HG03439 (cell line): ENCODE measurements at regions not wholly inside any gene's neighbourhood (a gene's known extent, or its start where the extent isn't known, plus 50 kb on each side); places are given as distances from the start of the nearest gene placed in this dataset.
A peak's percentile ranks its signal among the peaks of the same experiment; 100 is the strongest.
"Not testable (repeated sequence)": the region's sequence is repeated elsewhere in the genome, so short reads cannot be mapped to it uniquely, and the experiment has no call there.

Experiments used
- ATAC-seq: cut with Tn5 transposase; IDR thresholded peaks from one replicate; pipeline ENCODE4 v1.9.1; 2021; ENCODE audit warnings: mild to moderate bottlenecking, moderate library complexity; ENCODE audit not compliant: unreplicated experiment

DNA sequence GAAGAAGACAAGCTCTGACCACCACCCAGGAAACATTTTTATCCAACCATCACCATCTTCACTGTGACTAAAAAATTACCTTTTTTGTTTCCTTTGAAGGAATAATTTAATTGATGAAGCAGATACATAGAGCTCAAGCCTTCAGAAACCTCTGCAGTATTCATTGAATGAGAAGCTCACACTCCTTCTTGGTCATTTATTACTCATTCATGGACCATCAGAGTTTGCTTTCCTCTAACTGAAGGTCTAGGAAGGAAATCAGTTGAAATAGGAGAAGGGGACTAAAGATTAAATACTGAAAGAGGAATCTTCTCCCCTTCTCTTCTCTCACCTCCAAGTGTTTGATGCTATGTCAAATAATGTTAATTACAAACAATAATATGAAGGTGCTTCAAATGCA, 290.6 kb upstream of the KLF3 start:
- ATAC-seq: no peak

DNA sequence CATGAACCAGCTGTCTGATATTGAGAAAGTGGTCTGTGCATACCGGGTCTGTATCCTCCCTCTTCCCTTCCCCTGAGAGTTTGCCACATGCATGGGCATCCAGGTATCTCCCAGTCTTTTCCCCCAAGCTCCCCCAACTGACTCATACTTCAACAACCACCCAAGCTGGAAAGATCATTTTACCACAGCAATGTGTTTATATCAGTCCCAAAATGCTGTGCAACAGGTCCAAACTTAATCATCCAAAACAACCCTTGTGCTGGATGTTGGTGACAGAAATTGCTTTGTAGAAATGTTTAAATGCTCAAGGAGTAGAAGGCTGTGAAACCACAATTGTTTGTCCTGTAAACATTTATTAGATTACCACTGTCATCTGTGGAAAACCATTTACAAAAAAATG, 286.8 kb upstream of the KLF3 start:
- ATAC-seq: no peak

DNA sequence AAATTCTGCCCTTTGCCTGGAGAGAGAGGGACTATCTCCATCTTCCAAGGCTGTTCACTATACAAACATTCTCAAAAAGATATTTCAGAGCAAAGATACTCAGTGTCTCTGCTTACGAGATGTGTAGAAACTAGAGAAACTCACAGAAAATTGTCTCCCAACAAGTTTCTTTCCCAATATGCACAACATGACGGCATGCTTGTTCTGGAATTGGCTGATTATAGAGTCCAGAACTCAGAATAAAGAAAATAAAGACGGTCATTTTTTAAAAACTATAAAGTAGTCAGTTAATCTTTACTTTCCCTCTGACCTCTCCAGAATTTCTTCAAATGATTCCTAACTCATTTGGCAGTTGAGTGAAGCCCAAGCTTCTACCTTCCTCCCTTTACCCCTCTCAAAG, 285.5 kb upstream of the KLF3 start:
- no peak for ATAC-seq

DNA sequence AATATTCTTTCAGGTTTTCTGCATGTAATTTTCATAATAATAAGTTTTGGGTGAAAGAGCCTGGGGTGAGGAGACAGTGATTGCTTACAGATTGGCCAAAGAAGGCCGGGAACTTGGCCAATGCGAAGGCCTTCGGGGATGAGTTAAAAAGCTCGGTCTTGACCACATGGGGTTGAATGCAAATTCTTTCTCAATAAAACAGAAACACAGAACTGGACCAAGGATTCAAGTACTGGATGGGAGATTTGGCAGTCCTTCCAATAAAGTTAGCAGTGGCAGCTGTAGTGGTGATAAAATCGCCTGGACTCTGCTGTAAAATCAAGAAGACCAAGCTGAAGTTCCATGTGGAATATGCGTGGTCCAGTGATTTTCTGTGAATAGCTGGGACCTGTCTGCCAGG, 282.2 kb upstream of the KLF3 start:
- ATAC-seq: no peak

DNA sequence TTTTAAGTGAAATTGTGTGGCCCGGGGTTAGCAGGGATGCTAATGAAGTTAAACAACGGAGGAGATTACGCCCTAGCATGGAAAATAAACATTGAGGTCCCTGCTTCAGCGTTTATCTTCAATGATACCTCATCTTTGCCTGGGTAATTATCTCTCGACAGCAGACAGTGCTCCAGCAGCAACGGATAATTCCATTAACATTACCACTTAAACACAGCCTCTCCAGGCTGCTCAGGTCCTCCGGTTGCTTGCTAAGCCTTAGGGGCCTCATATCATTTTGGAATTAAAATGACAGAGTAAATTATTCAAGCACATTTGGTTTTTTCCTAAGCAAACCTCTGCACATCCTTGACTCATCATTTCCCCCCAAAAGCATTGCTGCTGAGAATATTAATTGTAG, 281.5 kb upstream of the KLF3 start:
- ATAC-seq: no peak

DNA sequence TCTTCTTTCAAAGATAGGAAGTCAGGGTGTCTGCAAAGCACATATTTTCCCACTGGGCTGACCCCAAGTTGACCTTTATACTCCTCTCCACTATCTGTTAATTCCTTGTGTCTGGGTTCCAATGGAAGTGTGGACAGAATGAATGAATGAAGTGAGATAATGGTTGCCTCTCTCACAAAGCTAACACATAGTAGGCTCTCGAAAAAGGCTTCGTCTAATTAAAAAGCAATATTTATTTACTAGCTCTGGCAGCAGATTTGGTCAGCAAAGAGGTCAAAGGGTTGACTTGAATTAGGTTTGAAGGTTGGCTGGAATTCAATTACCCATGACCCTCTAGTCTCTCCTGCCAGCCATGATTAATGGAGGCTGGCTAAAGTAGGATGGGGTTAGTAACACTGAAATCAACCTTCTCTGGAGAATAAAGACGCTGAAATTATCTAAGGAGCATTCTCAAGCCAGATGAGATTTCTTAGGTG, 280.3 kb upstream of the KLF3 start:
- no peak for ATAC-seq

DNA sequence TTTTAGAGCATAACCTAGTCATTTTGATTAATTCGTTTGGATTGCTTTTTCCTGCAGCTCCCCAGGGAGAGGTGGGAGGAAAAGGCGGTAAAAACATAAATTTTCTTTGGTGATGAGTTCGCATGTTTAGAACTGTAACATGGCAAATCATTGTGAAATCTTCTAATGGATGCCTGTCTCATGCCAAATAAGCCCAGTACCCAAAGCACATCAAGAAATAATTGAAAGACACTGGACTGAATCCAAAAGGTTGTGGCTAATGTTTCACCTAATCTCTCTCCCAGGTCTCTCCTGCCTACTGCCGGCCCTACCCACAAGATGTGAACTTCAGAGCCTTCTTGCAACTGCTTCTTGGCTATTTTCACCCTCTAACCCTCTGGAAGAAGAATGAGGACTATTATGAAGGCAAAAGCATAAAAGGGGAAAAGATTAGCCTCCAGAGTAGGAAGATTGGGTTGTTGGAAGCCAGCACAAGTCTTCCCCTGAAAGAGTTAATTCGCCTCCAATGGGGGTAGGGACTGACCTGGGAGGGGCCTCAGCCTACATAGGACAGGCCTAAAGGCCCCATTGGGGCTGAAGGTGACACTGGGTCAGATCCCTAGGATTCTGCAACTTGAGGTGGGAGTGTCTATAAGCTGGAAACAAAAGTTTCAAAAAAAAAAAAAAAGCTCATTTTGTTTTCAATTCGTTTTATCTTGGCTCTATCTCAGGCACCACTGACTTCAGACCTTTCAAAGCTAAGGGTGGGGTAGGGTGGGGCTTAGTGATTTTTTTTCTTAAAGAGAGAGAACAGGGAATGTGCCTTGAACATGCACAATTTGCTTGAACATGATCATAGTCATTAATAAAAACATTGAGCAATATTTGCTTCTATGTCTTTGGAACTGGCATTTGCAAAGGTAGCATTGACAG, 278.6 kb upstream of the KLF3 start:
- ATAC-seq: no peak

DNA sequence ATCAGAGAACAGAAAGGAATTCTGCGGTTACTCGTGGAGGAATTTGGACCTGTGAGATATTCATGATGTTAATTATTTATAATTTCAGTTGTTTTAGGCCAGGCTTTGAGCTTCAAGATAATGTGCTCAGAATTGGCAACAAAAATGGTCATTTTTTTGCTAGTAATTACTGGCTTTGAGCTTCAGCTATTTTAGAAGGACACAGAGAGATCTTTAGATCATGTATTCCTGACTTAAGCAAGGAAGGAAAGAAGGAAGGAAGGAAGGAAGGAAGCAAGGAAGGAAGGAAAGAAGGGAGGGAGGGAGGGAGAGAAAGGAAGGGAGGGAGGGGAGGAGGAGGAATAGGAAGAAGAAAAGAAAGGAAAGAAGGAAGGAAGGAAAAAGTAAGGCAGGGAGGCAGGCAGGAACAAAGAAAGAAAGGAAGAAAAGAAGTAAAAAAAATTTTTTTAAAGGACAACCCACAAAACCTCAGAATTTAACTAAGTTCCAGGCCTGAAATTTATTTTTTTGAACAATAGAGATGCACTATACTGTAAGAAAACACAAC, 277.9 kb upstream of the KLF3 start:
- no peak for ATAC-seq

DNA sequence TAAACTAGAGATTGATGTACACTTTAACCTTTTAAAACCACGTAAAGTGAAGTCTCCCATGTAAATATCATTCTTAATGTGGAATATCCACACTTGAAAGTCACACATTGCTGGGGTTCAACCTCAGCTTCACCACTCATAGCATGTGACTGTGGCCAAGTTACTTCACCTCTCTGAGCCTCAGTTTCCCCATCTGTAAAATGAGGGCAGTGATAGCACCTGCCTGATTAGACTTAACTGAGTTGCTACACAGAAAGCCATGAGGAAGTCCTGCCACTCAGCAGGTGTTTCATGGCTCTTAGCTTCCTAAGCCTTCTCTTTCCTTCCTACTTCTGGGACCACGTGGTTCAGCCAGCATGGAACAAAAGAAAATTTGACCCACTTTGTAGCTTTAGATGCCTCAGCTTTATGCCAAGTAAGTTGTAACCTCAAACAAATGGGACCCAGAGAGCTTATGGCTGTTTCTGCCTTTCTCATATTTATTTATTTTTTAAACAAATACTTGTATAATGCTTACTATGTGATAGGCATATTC, 277.3 kb upstream of the KLF3 start:
- ATAC-seq: no peak

DNA sequence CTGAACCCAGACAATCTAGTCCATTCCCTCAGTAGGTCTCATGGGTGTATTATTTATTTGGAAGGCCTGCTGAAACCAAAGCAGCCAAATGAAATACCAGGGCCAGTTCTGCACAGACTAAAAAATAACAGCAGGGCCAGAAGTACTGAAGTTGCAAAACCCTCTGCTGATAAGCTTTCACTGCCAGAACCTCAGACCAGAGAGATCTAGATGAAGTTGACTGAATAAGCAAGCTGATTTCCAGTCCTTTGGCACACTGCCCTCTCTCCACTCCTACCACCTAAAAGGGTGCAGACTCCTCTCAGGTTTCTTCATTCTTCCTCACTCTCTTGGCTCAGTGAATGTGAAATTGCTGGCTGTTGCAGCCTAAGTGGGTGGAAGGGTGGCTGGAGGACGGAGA, 276.7 kb upstream of the KLF3 start:
- ATAC-seq: no peak

DNA sequence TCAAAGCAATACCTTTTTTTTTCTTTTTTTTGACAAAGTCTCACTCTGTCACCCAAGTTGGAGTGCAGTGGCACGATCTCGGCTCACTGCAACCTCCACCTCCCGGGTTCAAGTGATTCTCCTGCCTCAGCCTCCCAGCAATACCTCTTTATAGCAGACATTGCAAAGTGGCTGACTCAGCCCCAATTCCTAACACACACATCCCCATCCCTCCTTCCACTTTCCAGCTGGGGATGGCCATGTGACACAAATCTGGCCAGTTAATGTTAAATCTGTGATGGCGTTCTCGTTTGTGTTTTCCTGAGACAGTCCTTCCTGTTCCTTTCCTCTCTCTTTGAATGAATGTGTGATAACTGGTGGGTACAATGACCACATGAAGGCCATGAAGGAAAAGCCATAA, 276.2 kb upstream of the KLF3 start:
- no peak for ATAC-seq

DNA sequence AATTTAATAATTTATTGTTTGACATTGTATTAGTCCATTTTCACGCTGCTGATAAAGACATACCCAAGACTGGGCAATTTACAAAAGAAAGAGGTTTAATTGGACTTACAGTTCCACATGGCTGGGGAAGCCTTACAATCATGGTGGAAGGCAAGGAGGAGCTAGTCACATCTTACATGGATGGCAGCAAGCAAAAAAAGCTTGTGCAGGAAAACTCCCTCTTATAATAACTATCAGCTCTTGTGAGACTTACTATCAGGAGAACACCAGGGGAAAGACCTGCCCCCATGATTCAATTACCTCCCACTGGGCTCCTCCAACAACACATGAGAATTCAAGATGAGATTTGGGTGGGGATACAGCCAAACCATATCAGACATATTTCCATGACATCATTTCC, 275.1 kb upstream of the KLF3 start:
- not testable (repeated sequence) for ATAC-seq

DNA sequence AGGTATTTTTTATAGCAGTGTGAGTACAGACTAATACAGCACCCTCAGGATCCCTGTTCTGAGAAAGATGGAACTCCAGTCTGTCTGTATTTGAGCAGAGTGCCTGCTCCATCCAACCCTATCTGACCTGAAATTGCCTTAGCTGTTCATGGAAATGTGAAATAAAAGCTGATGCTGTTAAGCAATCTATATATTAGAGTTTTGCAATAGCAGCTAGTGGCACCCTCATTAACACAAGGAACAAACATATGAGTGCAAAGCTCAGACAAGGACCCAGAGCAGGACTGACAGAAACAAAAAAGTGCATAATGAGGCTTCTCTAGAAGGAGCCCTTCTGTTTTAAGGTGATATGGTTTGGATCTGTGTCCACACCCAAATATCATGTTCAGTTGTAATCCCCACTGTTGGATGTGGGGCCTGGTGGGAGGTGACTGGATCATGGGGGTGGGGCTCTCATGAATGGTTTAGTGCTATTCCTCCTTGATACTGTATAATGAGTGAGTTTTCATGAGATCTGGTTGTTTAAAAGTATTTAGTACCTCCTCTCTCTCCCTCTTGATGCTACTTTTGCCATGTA, 272.9 kb upstream of the KLF3 start:
- ATAC-seq: no peak

DNA sequence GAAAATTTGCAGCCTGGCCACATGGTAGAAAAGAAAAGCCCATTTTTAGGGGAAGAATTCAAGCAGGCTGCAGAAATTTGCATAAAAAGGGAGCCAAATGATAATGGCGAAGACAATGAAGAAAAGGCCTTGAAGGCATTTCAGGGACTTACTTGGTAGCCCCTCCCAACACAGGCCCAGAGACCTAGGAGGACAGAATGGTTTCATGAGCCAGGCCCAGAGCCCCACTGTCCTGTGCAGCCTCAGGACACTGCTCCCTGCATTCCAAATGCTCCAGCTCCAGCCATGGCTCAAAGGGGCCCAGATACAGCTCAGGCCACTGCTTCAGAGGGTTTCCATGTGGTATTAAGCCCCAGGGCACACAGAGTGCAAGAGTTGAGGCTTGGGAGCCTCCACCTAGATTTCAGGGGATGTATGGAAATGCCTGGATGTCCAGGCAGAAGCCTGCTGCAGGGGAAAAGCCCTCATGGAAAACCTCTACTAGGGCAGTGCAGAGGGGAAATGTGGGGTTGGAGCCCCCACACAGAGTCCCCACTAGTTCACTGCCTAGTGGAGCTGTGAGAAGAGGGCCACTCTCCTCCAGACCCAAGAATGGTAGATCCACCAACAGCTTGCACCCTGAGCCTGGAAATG, 271.7 kb upstream of the KLF3 start:
- no peak for ATAC-seq

DNA sequence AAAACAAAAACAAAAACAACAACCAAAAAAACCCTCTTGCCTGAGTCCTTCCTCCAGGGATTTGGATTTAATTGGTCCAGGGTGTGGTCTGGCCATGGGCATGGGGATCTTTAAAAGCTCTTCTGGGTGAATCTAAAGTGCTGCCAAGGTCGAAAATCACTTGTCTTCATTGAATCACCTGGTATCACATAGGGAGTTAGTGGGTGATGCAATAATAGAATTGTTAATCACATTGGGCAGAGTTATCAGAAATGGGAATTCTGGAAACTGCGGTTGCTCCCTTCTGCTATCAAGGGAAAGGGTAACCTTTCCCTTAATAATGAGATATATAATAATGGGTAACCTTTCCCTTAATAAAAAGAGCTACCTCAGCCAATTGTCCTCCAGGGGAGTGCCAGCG, 267.9 kb upstream of the KLF3 start:
- ATAC-seq: no peak

DNA sequence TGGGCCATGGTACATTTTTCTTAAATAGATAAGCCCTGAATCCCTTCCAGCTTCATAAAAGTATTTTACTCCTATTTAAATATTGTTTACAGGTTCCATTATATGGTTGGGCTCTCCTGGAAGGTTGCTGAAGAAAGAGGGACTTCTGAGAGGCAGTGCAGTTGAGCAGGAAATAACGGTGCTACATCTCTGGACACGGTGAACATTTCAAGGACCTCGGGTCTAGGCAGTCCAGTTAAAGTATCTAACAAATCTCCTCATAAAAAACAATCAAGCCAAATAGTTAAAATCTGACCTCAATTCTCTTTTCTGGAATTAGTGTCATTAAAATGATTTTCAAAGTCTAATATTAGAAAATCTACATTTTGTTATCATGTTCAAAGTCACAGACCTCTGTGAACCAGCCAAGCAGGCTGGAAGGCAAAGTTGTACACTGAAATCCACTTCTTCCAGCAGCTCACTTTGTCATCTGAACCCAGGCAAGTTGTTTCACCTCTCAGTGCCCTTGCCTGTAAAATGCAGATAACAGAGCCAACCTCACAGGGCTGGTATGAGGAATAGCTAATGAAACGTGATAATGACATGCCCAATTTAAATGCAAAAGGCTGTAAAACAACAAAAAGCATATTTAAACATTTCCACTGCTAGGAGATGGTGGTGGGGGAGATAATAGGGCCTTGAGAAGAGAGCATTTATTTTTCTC, 267.0 kb upstream of the KLF3 start:
- no peak for ATAC-seq

DNA sequence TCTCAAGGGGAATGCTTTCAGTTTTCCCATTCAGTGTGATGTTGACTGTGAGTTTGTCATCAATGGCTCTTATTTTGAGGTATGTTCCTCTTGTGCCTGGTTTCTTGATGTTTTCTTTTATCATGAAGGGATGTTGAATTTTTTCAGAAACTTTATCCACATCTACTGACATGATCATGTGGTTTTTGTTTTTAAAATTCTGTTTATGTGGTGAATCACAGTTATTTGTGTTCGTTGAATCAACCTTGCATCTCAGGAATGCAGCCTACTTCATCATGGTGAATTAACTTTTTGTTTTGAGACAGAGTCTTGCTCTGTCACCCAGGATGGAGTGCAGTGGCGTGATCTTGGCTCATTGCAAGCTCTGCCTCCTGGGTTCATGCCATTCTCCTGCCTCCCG, 263.1 kb upstream of the KLF3 start:
- no peak for ATAC-seq

DNA sequence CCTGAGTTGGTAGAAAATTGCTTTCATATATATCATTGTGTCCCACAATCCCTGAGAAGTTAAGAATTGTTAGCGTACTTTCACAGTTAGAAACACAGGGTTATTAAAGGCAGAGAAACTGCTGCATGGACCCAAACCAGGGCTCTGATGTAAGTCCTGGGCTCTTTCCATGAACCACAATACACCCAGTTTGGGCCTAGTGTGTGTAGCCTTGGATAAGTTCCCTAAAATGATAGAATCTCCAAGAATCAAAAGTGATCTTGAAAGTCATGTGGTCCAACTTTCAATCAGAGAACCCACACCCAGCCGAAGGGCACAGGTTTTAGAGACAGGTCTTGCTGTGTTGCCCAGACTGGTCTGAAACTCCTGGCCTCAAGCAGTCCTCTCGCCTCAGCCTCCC, 257.8 kb upstream of the KLF3 start:
- no peak for ATAC-seq

DNA sequence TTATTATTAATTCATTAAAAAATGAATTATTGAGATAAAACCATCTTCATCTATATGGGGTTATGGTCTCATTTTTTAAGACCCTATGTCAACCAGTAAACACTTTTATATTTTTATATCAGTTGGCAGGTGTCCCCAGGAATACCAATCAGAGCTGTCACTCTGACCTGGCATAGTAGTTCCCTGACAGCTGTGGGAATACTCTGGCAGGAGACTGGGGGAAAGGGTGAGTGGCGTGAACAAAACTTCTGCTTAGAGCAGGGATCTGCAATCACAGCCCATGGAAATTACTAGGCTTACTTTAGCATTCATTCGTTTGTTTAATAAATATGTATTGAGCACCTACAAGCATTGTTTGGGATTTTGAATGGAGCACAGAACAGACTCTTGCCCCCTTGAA, 254.1 kb upstream of the KLF3 start:
- ATAC-seq: no peak

DNA sequence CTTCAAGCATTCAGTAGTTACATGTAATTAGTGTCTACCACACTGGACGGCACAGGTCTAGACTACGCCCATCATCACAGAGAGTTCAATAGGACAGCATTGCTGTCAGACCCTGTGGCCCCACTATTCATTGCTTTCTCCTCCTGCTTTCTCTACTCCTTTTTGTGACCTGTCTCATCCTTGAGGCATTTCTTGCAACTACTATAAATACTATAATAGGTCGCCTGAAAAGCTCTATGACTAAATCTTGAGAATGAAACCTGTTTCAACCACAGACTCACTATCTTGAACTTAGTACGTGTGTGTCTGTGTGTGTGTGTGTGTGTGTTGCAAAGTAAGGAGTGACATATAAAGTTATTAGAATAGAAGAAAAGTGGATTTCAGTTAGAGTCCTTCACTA, 252.9 kb upstream of the KLF3 start:
- ATAC-seq: peak; percentile 83

DNA sequence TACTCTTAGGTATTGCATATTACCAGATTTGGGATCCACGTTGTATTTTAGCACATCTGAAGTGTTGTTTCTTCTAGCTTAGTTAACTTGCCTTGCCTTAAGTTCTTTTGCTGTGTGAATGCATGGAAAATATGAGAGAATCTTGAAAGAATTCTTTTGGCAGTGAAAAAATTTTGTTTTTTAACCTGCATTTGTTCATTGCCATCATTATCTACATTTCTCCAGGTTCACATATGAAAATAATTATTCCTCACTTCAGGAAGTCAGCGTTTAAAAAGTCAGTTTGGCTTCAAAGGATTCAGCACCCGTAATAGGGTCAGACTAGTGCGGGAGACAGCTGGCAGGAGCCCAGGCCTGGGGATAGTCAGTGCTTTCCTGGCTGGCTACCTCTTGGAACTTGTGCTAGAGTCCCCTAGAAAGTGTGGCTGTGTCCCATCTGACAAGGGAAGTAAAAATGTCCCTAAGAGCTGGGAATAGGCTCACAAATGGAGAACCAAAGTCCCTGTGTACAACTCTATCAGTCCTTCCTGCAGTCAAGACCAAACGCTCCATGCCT, 251.9 kb upstream of the KLF3 start:
- no peak for ATAC-seq
